ENCODE measurements at regions not wholly inside any gene's neighbourhood (a gene's known extent, or its start where the extent isn't known, plus 50 kb on each side); places are given as distances from the start of the nearest gene placed in this dataset.

GRCh38 chr5:174335682-174336364 is 290.3 kb downstream of the NSG2 start:
- DNase-seq (ENCODE audit: low read depth, low spot score), result no peak

- no peak for DNase-seq (ENCODE audit: low read depth, low spot score)
Observed at GRCh38 chr5:174336479-174336878, 291.0 kb downstream of the NSG2 start.

- DNase-seq (ENCODE audit: low read depth, low spot score), result no peak
Observed at GRCh38 chr5:174337276-174338184, 292.0 kb downstream of the NSG2 start.

DNA sequence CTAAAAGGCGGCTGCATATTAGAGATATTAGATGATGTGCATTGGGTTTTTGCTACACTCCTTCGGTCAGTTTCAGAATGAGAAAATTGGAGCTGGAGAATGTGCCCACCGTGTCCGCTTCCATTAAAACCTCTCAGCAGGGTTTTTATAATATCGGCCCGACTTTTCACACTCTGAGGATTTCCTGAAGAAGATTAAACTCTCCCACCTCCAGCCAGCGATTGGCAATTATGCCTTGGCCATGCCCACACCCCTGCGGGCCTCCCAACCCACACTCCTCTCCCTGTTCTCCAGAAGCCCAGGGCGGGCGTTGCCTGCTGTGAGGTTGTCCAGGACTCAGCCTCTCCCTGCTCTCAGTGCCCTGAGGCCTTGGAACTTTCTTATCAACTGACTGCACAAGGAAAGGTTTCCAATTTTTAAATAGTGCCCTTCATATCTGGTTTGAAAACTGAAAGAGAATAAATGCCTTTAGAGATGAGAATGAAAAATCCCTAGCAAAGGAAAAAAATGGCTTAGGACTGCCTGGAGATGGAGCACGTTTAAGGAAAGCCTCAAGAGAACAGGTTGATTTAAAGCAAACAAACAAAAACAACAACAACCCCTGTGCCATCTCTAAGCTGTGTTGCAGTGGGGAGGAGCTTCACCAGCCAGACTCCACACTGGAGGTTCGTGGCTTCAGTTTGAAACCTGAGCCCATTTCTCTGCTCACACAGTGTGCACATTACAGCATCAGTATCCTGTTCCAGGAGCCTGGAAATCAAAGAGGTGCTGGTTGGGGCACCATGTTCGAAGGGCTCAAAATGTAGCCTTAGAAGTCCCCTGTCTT is 292.9 kb downstream of the NSG2 start:
- DNase-seq (ENCODE audit: low read depth, low spot score), result no peak

DNA sequence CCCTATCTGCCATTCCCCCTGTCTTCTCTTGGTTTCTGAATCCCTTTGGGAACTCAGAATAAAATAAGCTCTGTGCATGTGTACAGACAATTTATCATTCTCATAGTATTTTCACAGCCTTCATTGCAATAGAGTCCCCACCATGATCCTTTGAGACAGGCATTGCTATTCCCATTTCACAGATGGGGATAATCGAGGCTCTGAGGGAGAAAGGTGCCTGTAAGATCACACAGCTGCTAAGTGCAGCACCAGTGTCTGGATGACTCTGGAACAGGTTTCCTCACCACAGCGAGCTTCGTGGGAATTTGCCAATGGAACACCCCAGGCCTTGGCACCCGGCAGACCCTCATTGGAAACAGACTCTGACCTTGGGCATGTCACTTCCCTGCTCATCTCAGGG is 293.6 kb downstream of the NSG2 start:
- DNase-seq (ENCODE audit: low read depth, low spot score), result no peak

GRCh38 chr5:174340226-174340625 is 294.7 kb downstream of the NSG2 start:
- DNase-seq (ENCODE audit: low read depth, low spot score), result no peak

GRCh38 chr5:174342696-174343095 is 297.2 kb downstream of the NSG2 start:
- DNase-seq (ENCODE audit: low read depth, low spot score), result no peak

DNA sequence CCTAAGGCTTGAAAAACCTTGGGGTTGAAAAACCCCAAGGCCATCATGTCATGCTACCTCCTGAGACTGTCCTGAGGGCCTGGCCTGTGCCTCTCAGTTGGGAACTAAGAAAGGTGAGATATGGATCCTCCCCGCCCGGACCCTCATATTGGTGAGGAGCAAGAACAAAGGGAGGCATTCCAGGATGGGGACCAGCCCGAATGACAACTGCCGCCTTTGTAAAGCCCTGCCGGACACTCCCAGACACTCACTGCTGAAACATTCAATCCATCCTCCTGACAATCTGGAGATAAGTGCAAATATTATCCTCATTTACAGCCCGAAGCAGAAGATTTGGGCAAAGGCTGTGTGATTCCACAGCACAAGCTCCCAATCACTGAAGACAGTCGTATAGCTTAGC is 298.3 kb downstream of the NSG2 start:
- no peak for DNase-seq (ENCODE audit: low read depth, low spot score)

GRCh38 chr5:174344335-174344734 is 298.8 kb downstream of the NSG2 start:
- no peak for DNase-seq (ENCODE audit: low read depth, low spot score)

- no peak for DNase-seq (ENCODE audit: low read depth, low spot score)
Observed at GRCh38 chr5:174347183-174347582, 301.7 kb downstream of the NSG2 start.

DNA sequence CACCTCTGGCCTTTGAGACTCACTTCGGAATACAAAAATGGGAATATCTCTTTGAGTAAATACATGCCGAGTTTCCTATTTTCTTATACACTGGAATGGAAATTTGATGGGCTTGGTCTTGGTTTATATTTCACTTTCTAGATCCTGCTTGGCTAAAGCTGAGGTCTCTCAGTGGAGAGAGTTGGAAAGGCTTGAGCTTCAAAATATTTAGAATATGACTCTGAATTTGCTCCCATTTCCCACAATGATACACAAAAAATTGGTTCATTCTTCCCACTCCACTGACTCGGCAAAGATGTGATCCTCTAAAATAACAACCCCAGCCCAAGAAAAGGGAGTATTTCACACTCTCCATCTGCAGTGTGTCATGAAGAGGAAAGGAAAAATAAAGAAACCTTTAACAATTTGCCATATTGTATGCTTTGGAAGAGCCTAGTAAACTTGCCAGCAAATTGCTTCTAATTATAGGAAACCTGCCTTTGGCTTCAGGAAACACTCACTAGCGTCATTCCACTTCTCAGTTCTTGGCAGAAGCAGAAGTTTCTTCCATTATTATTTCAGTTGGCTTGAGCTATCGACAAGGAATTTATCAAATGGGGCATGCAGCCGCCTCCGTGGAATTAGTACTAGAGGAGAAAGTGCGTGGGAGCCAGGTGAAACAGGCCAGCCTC is 302.9 kb downstream of the NSG2 start:
- DNase-seq (ENCODE audit: low read depth, low spot score), result no peak

- DNase-seq (ENCODE audit: low read depth, low spot score), result no peak
Observed at GRCh38 chr5:174352681-174353080, 307.2 kb downstream of the NSG2 start.

- DNase-seq (ENCODE audit: low read depth, low spot score), result no peak
Observed at GRCh38 chr5:174354571-174354970, 309.1 kb downstream of the NSG2 start.

DNA sequence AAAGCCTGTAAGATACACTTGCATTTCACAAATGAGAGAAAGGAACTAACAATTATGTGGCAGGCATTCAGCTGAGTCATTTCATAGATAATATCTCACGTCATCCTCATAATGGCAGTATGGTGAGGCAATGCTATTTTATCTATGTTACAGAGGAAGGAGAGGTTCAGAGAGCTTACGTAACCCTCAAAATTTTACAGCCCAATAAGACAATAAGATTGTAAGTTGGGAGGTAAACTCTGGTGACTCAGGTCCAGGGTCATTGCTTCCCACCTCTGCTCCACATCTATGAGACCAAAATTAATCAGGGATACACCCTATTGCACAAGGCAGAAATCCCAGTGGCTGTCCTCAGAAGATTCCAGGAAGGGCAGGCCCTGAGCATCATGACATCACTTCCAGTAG is 309.7 kb downstream of the NSG2 start:
- DNase-seq (ENCODE audit: low read depth, low spot score), result no peak

DNA sequence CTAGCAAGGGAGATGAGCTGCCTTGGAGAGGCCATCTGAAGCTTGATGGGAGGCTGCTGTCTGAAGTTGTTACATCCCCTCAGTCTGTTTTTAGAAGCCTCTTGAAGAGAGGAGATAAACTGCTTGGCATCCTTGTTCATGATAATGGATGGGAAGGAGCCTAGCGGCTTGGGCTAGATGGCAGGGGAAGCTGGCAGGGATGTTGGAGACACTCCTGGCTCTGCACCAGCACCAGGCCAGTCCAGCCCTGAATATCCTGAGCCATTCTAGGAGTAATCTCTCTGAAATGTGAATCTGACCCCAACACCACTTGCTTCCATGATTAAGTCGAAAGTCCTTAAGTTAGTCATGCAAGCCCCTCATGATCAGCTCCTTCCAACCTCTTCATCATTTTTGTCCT is 310.5 kb downstream of the NSG2 start:
- no peak for DNase-seq (ENCODE audit: low read depth, low spot score)

GRCh38 chr5:174356536-174356935 is 311.0 kb downstream of the NSG2 start:
- no peak for DNase-seq (ENCODE audit: low read depth, low spot score)

DNA sequence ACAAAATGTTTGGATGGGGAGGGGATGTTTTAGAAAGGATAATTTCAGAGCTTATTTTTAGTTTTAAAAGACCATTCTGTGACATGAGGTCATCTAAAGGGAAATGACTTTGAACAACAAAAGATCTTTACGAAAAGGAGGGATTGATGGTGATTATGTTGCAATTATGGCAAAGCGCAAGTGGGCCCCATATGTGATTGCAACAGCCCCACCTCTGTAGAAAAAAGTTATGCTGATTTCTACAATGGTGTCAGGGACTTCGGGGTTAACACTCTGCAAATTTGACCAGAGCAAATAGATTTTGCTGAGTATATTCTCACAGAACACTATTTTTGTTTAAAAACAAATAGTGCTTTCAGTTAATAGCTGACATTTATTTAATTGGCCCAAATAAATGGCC is 312.8 kb downstream of the NSG2 start:
- no peak for DNase-seq (ENCODE audit: low read depth, low spot score)

GRCh38 chr5:174359071-174359470 is 313.6 kb downstream of the NSG2 start:
- DNase-seq (ENCODE audit: low read depth, low spot score), result no peak

- DNase-seq (ENCODE audit: low read depth, low spot score), result no peak
Observed at GRCh38 chr5:174362514-174362913, 317.0 kb downstream of the NSG2 start.

- DNase-seq (ENCODE audit: low read depth, low spot score), result no peak
Observed at GRCh38 chr5:174363934-174364333, 318.4 kb downstream of the NSG2 start.

DNA sequence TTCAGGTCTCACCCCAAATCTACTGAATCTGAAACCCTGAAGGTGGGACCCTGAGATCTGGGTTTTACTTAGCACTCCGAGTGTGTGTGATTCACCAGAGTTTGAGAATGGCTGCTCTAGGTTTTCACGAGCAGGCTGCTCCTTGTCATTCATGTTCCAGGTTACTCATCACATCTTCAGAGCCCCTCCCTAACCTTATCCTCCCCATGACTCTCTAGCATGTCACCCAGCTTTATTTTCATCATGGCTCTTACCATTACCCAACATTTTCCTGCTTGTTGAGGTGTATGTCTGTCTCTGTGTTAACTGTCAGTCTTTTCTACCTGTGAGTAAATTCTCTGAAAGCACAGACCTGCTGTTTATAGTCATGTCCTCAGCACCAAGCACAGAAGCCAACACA is 319.2 kb downstream of the NSG2 start:
- DNase-seq (ENCODE audit: low read depth, low spot score), result no peak
